ENCODE measurements at regions not wholly inside any gene's neighbourhood (a gene's known extent, or its start where the extent isn't known, plus 50 kb on each side); places are given as distances from the start of the nearest gene placed in this dataset.

GRCh38 chr3:178388473-178388872, 147.8 kb upstream of the KCNMB2 start:
- intact Hi-C loops (cut with micrococcal nuclease) = loop anchor here (5.0 to 10.0 kb wide), 2 partner anchors 1024 to 1336 kb away; no protein-coding TSS in a partner anchor

- intact Hi-C loops (cut with micrococcal nuclease) = loop anchor here (5.0 to 10.0 kb wide), 2 partner anchors 1024 to 1337 kb away; no protein-coding TSS in a partner anchor
These were observed 147.0 kb upstream of the KCNMB2 start for GRCh38 chr3:178389258-178389657.

GRCh38 chr3:178392511-178392926, 143.7 kb upstream of the KCNMB2 start:
- intact Hi-C loops (cut with micrococcal nuclease) = no loop called here

- intact Hi-C loops (cut with micrococcal nuclease) = no loop called here
These were observed 143.1 kb upstream of the KCNMB2 start for GRCh38 chr3:178393146-178393545.

GRCh38 chr3:178393824-178394223, 142.4 kb upstream of the KCNMB2 start:
- intact Hi-C loops (cut with micrococcal nuclease) = no loop called here

GRCh38 chr3:178396318-178396717, 139.9 kb upstream of the KCNMB2 start:
- intact Hi-C loops (cut with micrococcal nuclease) = no loop called here

GRCh38 chr3:178397202-178397601, 139.0 kb upstream of the KCNMB2 start:
- intact Hi-C loops (cut with micrococcal nuclease) = no loop called here

GRCh38 chr3:178397836-178398235, 138.4 kb upstream of the KCNMB2 start:
- intact Hi-C loops (cut with micrococcal nuclease) = no loop called here

- intact Hi-C loops (cut with micrococcal nuclease) = no loop called here
These were observed 131.3 kb upstream of the KCNMB2 start for GRCh38 chr3:178404961-178405360.

- intact Hi-C loops (cut with micrococcal nuclease) = no loop called here
These were observed 130.7 kb upstream of the KCNMB2 start for GRCh38 chr3:178405531-178405930.

GRCh38 chr3:178406206-178406605, 130.0 kb upstream of the KCNMB2 start:
- intact Hi-C loops (cut with micrococcal nuclease) = no loop called here

GRCh38 chr3:178415384-178415783, 120.9 kb upstream of the KCNMB2 start:
- intact Hi-C loops (cut with micrococcal nuclease) = no loop called here

GRCh38 chr3:178417736-178418135, 118.5 kb upstream of the KCNMB2 start:
- intact Hi-C loops (cut with micrococcal nuclease) = no loop called here

GRCh38 chr3:178419071-178419470, 117.2 kb upstream of the KCNMB2 start:
- intact Hi-C loops (cut with micrococcal nuclease) = no loop called here

GRCh38 chr3:178420033-178420432, 116.2 kb upstream of the KCNMB2 start:
- intact Hi-C loops (cut with micrococcal nuclease) = no loop called here

- intact Hi-C loops (cut with micrococcal nuclease) = no loop called here
These were observed 115.2 kb upstream of the KCNMB2 start for GRCh38 chr3:178421069-178421468.

- intact Hi-C loops (cut with micrococcal nuclease) = no loop called here
These were observed 113.8 kb upstream of the KCNMB2 start for GRCh38 chr3:178422406-178422805.

- intact Hi-C loops (cut with micrococcal nuclease) = no loop called here
These were observed 108.2 kb upstream of the KCNMB2 start for GRCh38 chr3:178428037-178428436.

GRCh38 chr3:178434206-178434805, 101.9 kb upstream of the KCNMB2 start:
- intact Hi-C loops (cut with micrococcal nuclease) = no loop called here

- intact Hi-C loops (cut with micrococcal nuclease) = no loop called here
These were observed 100.7 kb upstream of the KCNMB2 start for GRCh38 chr3:178435575-178435974.

GRCh38 chr3:178436773-178437172, 99.5 kb upstream of the KCNMB2 start:
- intact Hi-C loops (cut with micrococcal nuclease) = loop anchor here (1.0 to 2.0 kb wide), 3 partner anchors 530 to 1126 kb away; partner anchors contain the start of gene ACTL6A

GRCh38 chr3:178437236-178437635, 99.0 kb upstream of the KCNMB2 start:
- intact Hi-C loops (cut with micrococcal nuclease) = loop anchor here (2.0 kb wide), 1 partner anchor 1126 kb away; the partner anchor contains the start of gene ACTL6A

- intact Hi-C loops (cut with micrococcal nuclease) = no loop called here
These were observed 96.7 kb upstream of the KCNMB2 start for GRCh38 chr3:178439504-178439903.
